NCI-H1436 treated with DMSO at 0.1 percent for 48 hours (cell line): ENCODE measurements at regions not wholly inside any gene's neighbourhood (a gene's known extent, or its start where the extent isn't known, plus 50 kb on each side); places are given as distances from the start of the nearest gene placed in this dataset.
"Not testable (repeated sequence)": the region's sequence is repeated elsewhere in the genome, so short reads cannot be mapped to it uniquely, and the experiment has no call there.

Source experiments
- DNase-seq: peaks from one replicate; lab custom pipeline; 2025; lab: John Stamatoyannopoulos, UW

DNA sequence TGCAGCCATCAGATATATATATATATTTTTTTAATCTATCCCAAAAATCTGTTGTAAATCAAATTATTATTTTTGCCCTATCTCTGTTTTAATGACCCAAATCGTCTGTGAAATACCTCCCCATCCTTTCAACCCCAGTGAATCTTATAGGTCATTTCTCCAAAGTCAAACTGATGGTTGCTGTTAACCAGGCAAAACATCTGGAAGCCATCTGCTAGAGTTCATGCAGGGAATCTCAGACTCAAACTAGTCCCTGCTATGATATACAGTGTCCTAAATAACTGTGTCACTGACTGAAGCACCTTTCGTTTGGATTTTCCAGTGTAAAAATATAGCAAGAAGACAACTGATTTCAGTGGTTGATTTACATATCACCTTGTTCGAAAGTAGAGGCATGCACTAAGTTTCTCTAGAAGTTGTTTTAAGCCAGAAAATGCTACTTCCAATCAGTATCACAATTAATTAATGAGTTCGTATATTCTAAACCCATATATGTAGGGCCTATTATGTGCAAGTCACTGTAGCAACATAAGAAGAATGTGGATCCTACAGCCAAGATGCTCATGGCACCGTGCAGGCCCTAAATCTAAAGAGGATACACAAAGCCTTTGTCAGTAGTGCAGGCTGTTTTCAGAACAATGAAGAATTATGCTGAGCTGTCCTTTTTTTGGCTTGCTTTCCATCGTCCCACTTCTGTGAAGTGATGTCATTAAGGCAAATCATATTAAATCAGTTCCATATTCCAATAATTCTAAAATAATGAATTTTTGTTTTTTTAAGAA lies 566.0 kb downstream of the STK39 start:
- no peak for DNase-seq

DNA sequence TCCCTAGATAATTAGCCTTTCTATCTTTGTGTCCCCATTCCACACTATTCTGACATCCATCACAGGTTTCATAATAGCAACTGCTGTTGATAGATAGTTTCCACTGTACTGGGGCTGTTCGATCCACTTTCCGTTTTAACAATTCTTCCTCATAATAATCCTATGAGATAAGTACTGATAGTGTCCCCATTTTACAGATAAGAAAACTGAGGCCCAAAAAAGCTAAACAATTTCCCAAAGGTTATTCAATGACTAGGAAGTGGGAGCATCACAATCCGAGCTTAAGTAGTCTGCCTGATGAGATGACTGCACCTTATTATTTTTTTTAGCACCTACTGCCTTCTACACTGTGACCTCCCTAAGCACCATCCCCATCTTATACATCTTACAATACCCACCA lies 569.2 kb downstream of the STK39 start:
- DNase-seq = no peak

DNA sequence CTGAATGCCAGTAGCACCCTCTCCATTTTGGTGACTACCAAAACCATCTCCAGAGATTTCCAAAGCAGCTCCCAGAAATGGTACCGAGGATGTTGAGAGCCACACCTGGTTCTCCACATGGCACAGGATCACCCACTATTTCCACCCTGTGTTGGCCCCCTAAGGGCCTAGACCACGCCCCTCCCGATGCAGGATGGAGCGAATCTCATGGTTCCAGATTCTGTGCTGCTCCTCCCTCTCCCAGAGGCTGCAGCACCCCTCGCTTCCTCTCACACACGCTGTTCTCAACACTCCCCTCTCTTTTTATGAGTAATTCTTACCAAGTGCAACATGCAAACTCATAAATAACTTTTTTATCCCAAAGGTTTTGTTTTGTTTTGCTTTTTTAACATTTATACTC lies 571.5 kb downstream of the STK39 start:
- DNase-seq = no peak

DNA sequence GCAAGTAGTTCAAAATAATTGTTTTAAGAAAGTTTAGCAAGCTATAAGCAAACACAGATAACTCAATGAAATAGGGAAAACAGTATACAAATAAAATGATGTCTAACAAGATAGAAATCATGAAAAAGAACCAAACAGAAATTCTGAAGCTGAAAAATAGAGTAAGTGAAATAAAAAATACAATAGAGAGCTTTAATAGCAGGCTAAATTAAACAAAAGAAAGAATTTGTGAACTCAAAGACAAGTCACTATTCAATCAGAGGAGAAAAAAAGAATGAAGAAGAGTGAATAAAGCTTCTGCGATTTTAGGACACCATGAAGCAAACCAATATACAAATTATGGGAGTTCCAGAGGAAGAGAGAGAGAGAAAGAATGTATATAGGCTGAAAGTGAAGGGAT lies 576.8 kb downstream of the STK39 start:
- DNase-seq = no peak

DNA sequence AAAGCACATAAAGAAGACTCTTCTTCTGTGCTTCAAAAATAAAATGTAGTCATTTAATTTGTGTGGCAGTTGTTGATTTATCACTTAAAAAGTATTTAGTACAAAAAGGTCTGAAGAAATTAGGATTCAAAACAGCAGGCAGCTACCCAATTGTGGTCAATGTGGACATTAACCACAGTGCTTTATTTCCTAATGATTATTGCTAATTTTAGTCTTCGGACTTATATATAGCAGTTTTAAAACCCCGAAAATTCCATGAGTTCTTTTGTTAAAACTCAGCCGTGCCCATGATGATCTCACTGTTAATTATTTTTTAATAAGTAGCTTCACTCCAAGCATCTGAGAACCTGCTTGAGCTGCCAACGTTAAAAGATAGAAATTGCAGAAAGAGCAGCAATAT lies 594.3 kb downstream of the STK39 start:
- no peak for DNase-seq

DNA sequence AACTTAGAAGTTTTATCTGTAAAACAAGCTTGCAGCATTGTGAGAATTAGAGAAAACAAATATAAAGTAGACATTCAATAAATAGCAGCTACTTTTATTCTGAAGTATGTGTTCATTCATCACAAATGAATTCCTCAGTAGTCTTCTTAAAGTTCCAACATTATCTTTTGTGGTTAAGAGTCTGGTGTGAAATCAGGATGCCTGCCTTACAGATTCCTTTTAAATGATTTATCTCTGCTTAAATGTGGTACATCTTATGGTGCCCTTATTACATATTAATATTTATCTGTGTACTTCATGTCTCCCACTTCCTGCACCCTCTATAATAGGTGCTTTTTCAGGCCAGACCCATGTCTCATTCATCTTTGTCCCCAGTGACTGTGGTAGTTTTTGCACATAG lies 595.0 kb downstream of the STK39 start:
- DNase-seq = no peak

DNA sequence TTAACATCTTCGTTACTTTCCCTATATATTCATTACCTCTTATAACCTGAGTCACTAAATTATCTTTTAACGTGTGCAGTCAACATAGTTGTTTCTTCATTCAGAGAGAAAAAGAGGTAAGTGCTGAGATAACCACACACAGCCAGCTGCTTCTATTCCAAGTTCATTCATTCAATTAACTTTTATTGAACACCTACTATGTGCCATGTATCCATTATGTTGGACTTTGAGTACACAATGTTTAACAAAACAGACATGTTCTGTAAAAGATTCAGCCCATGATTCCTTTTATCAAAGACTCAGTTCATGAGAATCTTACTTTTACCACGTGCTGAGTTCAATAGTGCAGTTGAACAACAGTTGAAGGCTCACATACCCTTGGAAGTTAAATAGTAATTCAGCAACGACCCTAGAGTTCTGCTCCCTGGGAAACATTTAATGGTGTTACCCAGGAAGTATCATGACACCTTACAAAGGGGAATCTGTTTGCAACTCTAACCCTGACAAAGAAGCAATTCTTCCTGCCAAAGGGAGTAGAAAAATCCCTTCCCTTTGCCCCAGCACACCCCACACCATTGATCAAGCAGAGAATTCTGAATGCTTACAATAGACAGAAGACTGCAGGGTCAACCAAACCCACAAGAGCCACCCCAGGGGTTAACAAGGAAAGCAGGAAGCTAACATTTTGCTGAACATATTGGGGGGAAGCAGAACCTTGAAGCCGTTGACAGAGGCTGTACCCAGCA lies 595.8 kb downstream of the STK39 start:
- DNase-seq = no peak

DNA sequence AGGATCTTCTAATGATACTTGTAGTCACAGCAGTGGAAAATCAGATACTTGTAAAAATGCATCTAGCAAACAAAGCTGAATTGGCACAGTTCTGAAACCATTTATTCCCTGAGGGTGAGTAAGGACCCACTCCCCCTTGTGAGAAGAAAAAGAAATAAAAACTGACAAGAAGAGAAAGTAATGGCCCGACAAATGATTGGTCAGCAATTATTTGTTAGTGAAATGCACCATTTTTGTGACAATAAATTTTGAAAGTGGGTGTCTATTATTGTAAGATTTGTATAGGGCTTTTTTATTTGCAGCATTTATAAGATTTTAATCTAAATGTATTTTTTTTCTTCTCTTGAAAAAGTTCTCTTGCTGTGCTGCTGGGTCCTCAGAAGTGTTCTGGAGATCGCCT lies 600.8 kb downstream of the STK39 start:
- DNase-seq = no peak

DNA sequence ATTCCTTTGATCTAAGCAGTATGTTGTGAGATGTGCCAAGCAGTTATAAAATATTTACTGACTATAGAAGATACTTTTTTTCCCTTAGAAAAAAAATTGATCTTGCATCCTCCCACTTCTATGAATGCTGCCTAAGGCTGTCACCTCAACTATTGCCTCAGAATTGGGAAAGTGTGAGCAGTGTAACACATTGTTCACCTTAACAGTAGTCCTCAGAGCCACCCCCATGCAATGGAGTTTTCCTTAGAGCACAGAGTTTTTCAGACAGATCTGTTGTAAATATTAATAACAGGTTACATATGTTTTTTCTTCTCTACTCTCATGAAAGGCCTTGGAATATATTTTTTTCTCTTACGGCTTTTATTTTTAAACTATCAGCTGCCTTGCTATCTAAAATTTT lies 607.3 kb downstream of the STK39 start:
- no peak for DNase-seq

DNA sequence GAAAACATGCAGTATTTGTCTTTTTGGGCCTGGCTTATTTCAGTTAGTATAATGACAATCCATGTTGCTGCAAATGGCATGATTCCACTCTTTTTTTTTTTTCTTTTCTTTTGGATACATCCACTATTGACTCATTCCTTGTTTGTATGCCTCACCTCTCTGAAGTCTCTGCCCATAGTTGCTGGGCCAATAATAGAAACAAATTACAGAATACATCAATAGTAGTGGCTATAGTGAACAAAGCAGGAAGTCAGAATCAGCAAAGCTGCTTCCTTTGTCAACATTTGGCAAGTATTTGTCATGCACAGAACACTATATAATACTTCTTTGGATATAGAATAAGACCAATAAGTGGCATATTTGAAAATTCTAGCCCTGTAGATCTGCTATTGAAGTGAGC lies 609.7 kb downstream of the STK39 start:
- no peak for DNase-seq

DNA sequence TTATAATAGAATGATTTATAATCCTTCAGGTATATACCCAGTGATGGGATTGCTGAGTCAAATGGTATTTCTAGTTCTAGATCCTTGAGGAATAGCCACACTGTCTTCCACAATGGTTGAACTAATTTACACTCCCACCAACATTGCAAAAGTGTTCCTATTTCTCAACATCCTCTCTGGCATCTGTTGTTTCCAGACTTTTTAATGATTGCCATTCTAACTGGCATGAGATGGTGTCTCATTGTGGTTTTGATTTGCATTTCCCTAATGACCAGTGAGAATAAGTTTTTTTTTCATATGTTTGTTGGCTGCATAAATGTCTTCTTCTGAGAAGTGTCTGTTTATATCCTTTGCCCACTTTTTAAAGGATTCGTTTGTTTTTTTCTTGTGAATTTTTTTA lies 615.1 kb downstream of the STK39 start:
- DNase-seq = not testable (repeated sequence)

DNA sequence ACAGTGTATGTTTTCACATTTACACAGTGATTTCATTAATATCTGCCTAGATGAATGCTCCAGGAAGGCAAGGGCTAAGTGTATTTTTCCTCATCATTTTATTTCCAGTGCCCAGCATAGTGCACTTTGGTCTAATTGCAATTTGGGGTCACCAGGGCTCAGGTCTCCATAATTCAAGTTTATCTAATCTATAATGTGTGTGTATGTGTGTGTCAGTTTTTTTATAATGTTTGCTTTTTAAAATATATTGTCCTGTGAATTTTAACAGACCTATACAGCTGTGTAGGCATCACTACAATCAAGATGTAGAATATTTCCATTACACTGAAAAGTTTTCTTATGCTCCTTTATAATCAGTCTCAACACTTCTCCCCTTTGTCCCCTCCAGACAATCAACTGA lies 620.4 kb downstream of the STK39 start:
- no peak for DNase-seq

DNA sequence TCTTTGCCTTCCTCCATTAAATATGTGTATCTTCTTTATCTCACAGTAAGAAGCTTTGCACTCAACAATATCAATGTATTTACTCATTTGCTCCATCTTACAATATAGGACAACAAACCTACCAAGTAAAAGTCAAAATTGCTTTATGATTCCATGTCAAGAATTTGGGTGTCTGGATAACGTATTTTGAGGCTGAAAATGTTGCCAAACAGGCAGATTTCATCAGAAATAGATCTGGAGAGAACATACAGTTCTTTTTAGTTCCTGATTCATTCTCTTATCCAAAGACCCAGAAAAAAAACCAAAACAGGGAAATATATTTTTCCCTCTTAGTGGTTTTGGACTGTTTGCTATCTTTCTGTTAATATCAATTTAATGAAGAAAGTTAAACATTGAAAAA lies 621.1 kb downstream of the STK39 start:
- DNase-seq = no peak

DNA sequence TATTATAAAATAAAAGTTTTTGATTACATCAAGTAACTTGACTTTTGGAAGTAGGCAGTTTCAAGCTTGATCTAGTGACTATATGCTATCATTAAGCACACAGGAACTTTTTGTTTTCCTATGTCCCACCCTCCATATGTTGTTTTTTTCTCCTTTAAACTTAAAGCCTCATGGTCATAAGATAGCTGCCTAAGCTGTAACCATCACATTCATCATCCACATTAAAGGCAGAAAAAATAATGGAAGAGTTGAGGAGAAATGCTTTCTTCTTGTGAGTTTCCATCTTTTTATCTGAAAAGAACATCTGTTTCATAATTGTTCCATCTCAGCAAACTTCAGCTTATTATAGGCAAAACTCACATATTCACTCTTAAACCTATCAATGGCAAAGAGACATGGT lies 630.4 kb downstream of the STK39 start:
- DNase-seq = no peak

DNA sequence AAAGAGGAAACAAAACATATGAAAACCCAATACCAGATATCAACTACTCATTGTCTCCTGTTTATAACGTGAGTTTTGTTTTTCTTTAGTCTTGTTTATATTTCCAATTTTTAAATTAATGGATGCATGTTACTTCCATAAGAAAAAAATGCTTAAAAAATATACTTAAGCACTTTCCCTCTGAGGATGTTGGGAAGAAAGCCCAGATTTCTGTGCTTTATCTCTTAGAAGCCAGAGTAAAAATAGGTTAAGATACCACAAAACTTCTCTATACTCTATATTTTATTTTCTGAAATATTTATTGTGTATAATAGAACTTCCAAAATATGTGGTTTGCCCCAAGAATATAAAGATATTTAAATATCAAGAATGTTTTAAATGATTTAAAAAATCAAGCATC lies 633.9 kb downstream of the STK39 start:
- DNase-seq = no peak

DNA sequence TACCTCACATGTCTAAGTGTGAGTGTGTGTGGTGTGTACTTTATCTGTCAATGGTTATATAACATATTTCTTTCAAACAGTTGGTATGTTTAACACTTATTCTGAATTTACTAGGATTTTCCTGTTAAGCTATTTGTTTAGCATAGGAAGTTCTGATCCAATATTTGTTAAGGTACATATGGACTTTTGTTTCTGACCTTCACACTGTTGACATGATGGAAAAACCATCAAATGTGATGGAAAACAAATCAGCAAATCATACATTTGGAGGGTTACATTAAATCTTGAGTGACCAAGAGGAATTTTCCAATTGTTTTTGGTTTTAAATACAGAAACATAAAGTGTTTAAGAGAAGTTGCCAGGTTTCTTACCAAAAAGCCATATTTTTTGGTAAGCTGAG lies 638.9 kb downstream of the STK39 start:
- DNase-seq = no peak

DNA sequence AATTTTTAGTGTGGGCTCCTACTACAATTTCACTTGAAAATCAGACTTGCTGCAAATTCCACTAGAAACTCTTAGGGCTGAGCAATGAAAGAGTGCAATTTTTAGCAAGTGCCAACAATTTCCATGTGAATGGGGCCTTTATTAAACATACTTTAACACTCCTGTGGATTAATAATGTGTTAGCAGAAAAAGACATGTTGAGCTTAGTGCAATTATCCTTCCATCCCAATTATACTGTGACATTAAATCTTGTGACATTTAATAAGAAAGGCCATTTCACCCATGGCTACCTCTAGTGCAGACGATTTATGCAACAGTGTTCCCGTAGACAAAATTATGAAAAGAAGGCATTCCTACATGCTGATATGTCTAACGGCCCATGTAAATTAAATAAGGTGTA lies 639.7 kb downstream of the STK39 start:
- DNase-seq = no peak

DNA sequence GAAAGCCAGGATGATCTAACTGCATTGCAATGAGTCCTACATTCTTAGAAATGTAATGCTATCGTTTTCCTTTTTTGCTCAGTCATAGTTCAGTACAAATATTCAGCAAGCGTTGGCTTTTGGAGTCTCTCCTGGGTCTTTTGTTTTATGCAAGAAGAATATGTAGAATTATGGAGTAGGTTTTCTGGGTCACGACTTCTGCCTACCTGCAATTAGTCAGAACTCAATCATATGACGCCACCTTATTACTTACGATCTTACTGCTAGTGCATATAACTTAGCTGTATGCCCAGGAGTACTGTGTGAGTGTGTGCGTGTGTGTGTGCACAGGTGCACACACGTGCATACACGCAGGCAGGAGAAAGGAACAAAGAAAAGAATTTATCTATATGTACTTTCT lies 640.2 kb downstream of the STK39 start:
- no peak for DNase-seq

DNA sequence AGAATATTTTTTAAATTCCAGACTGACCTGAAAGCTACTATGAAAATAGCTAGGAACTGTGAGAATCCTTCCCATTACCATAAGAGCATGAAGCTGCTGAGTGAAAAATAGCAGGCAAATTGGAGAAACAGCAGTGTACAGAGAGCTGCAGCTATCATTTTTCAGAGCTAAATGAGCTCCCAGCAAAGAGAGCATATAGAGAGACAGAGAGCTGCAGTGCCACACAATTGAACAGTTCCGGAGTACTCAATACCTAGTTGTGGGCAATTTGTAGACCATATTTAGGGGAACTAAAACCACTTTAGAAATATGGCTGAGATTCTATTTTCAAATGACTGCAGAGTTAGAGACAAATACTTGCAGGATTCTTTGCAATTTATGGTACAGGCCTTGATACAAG lies 645.3 kb downstream of the STK39 start:
- no peak for DNase-seq

DNA sequence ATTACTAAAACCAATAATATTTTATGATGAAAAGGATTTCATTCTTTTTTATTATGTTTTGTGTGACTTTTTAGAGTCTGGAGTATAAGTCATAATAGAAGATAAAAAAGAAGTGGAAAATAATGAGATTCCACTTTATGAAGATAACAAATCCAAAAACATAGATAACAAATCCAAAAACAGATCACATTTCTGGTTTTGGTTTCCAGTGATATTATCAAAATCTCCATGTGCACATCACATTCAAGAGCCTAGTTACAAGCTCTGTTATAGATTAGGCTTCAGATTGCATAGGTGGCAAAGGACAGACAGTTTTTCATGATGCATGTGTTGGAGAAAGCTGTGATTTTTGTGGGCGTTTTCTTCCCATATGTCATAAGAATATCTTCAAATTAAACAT lies 648.2 kb downstream of the STK39 start:
- no peak for DNase-seq

DNA sequence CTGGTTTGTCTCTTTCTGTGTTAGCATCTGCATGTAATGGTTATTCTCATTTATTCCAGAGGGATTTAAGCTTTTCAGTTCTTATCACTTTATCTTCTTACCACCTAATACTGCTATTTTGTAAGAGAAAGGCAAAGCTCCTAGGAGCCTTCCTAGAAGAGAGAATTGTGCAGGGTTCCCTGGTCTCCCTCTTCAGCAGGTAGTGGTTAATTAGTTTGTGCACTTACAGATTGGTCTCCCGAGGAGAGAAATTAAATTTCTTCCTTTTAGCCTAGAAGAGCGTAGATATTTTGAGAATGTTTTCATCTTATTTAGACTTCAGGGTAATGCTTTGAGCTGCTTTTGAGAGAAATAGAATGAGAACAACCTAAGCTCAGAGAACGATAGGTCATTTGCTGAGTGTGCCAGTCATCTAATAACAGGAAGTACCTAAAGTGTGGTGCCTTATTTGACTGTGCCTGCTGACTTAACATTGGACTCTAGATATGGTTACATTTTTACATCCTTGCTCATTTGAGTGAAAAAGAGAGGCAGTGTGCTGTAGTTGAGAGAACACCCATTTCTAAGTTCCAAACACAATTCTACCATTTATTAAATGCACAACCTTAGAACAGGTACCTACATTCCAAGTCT lies 651.4 kb downstream of the STK39 start:
- no peak for DNase-seq

DNA sequence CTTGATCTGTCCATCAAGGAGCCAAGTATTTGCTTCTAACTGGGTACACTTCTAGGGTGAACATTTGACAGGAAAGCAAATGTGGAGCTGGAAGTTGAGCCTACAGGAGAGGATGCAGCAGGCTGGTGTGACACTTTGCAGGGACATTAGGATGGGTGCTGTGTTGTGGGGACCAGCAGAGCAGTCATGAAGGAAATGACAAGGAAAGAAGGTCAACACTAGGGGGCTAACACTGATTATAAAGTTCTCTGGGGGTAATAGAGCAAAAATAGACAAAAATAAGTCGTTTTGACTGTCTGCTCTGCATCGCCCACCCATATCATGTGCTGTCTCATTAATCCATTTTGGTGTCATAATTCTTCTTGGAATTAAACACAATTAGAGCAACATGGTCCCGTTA lies 652.4 kb downstream of the STK39 start:
- DNase-seq = no peak

DNA sequence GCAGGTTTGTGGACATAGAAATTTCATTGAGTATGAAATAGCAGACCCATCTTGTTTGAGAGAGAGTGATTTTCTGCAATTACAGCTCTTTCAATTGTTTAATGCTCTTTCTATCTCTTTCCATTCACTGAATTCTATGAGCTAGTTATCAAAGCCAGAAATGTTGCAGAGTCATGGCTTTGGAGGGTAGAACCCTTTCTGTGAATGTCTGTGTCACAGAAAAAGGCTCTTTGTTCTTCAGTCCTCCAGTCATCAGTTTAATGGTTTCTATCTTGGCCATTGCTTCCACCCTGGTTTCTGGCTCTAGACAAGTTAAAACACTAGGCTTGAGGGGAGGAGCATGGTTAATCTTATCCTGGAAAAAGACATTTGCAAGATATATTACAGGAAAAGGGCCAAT lies 655.0 kb downstream of the STK39 start:
- no peak for DNase-seq
